H1 (cell line): ENCODE measurements at regions not wholly inside any gene's neighbourhood (a gene's known extent, or its start where the extent isn't known, plus 50 kb on each side); places are given as distances from the start of the nearest gene placed in this dataset.

Experiments
- ATF3 ChIP-seq: IDR thresholded peaks from 2 replicates; pipeline ENCODE4 v1.6.1; 2011; ENCODE audit warnings: low read depth, mild to moderate bottlenecking, low read length; ENCODE audit not compliant: insufficient read depth
- BACH1 ChIP-seq: IDR thresholded peaks from 2 replicates; pipeline ENCODE4 v1.6.1; 2012; ENCODE audit warnings: low read length, improper control_type of control experiment
- BCL11A ChIP-seq, 2 experiments: IDR thresholded peaks; one replicate each; pipeline ENCODE4 v1.6.1; 2011; ENCODE audit warnings: low read depth in 2 of 2, low read length in 2 of 2, mild to moderate bottlenecking in 2 of 2
- CHD7 ChIP-seq: fragments of 300-600 bp; sonication (generic); IDR thresholded peaks from 2 replicates; pipeline ENCODE4 v1.7.1; 2012; ENCODE audit warnings: low read length, moderate library complexity, mild to moderate bottlenecking, inconsistent platforms; ENCODE audit not compliant: insufficient replicate concordance
- EGR1 ChIP-seq: IDR thresholded peaks from 2 replicates; pipeline ENCODE4 v1.6.1; 2011; ENCODE audit warnings: low read depth, low read length, borderline replicate concordance
- KDM1A ChIP-seq: fragments of 200-600, 300-600 bp; sonication (generic); IDR thresholded peaks from 2 replicates; pipeline ENCODE4 v1.7.1; 2016; ENCODE audit warnings: mild to moderate bottlenecking, low read length, borderline replicate concordance
- KDM4A ChIP-seq: IDR thresholded peaks from one replicate; pipeline ENCODE4 v1.7.1; 2012; ENCODE audit warnings: low read depth, mild to moderate bottlenecking, moderate library complexity, low read length, inconsistent platforms; ENCODE audit not compliant: severe bottlenecking
- SIN3A ChIP-seq, 2 experiments: IDR thresholded peaks in 1 of 2; conservative IDR thresholded peaks in 1 of 2; 2 replicates each; pipeline ENCODE4 v1.6.1; 2011 to 2012; ENCODE audit warnings: low read length in 2 of 2, improper control_type of control experiment in 1 of 2, low read depth in 1 of 2, mild to moderate bottlenecking in 1 of 2
- SRF ChIP-seq: IDR thresholded peaks from 2 replicates; pipeline ENCODE4 v1.6.1; 2011; ENCODE audit warnings: mild to moderate bottlenecking, low read depth, low read length, moderate library complexity
- TAF1 ChIP-seq: IDR thresholded peaks from 2 replicates; pipeline ENCODE4 v1.6.1; 2011; ENCODE audit warnings: mild to moderate bottlenecking, low read depth, low read length
- ZNF274 ChIP-seq: IDR thresholded peaks from 2 replicates; pipeline ENCODE4 v1.7.0; 2012; ENCODE audit warnings: low read length, borderline replicate concordance; ENCODE audit errors: extremely low read depth
- TF ChIP-seq, protein P1 (sequence below): IDR thresholded peaks from 2 replicates; pipeline ENCODE4 v1.6.1; 2012; ENCODE audit warnings: inconsistent platforms

- TF ChIP-seq CHD7 (no peak), SIN3A (conservative IDR thresholded peaks at IDR 0.05 in 1 of 2, IDR thresholded peaks at IDR 0.05 in 1 of 2; ENCODE audit: low read depth in 1 of 2, low read length in 2 of 2) (no peak), TAF1 (no peak), ZNF274 (no peak), KDM4A (no peak), BCL11A (IDR thresholded peaks at IDR 0.05; ENCODE audit: low read depth in 2 of 2, low read length in 2 of 2) (no peak), EGR1 (no peak), ATF3 (no peak), SRF (no peak), KDM1A (no peak), BACH1 (no peak)
- TF ChIP-seq, protein P1, sequence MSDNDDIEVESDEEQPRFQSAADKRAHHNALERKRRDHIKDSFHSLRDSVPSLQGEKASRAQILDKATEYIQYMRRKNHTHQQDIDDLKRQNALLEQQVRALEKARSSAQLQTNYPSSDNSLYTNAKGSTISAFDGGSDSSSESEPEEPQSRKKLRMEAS: no peak
Measured at GRCh38 chr12:68482014-68482413, 128.7 kb upstream of the RAP1B start (continued).
